CD4-positive, alpha-beta T cell treated with Interleukin-15 for 4 hours (primary cell): ENCODE measurements at regions not wholly inside any gene's neighbourhood (a gene's known extent, or its start where the extent isn't known, plus 50 kb on each side); places are given as distances from the start of the nearest gene placed in this dataset.

Experiments
- DNase-seq: peaks from one replicate; pipeline ENCODE4 v3.0.0-alpha.2; 2020; ENCODE audit warnings: low spot score

- DNase-seq, result no peak
Measured at GRCh38 chr6:43982084-43982625, 145.1 kb downstream of the MRPL14 start.

DNA sequence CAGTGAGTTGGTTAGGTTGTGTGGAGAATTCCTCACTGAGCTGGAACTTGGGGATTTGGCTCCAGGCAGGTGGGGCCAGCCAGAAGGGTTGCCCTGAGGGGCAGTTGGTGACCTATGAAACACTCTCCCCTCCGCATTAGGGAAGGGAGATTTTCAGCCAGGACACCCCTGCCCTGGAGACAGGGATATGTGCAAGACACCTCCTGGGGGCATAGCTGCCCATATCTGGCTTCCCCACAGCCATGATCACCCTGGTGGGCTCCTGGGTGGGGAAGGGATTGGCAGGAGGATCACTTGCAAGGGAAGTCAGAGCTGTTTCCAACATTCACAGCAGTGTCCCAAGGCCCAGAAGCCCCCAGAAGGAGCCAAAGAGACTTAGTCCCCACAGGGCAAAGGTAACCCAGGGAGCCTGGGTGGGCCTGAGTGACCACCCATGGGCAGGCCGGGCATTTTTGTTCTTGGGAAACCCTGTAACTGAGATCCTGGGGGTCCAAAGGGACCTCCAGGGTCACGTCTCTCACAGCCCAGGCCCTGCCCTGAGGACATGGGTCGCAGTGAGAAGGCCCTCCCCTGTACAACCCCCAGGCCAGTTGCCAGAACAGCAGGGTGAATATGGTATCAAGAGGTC, 145.8 kb downstream of the MRPL14 start:
- DNase-seq, result no peak

DNA sequence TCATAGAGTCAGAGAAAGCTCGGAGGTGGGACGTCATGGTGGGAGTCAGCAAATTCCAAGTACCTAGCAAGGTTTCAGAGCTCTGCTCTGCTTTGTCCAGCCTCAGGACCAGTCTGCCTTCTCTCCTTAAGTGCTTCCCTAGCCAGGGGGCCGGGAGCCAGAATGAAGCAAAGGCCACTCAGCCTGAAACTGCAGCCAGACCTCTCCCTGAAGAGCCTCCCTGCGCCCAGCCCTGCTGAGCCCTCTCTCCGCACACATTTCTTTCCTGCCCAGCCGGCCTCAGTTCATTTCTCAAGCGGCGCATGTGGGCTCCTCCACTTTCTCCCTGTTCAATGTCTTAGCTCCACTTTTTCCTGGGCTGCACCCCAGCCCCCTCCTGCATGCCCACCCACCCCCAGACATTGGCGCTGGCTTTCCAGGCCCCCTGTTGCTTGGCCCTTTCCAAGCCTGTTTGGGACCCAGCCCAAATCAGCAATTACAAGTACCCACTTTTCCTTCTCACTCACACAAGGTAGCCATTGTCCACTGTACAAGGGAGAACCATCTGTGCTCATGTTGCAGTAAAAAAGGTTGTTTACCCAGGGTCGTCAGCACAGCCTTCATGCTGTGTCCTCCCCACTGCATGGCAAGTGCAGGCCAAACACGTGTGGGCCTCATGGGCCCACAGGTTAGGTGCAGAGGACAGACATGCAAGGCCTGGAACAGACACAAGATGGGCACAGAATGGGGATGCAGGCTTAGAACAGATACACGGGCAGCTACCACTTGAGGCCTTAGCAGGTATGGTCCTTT, 147.1 kb downstream of the MRPL14 start:
- DNase-seq, result no peak

- no peak for DNase-seq
Measured at GRCh38 chr6:43979525-43979924, 147.7 kb downstream of the MRPL14 start.

- no peak for DNase-seq
Measured at GRCh38 chr6:43978473-43979346, 148.5 kb downstream of the MRPL14 start.

- no peak for DNase-seq
Measured at GRCh38 chr6:43977404-43978111, 149.7 kb downstream of the MRPL14 start.

GRCh38 chr6:43976706-43977403, 150.4 kb downstream of the MRPL14 start:
- DNase-seq, result no peak

DNA sequence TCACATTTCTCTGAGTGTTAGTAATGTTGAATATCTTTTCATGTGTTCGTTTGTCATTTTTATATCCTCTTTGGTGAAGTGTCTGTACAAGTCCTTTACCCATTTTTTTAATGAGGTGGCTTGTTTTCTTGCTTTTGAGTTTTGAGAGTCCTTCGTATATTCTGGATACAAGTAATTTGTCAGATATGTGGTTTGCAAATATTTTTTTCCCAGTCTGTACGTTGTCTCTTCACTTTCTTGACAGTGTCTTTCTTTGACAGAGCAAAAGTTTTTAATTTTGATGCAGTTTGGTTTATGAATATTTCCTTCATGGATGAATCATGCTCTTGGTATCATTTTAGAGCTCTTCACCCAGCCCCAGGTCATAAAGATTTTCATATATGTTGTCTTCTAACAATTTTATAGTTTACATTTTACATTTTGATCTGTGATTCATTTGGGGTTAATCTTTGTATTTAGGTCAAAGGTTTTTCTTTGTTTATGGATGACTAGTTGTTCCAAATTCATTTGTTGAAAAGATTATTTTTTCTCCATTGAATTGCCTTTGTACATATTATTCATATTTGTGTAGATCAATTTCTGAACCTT, 152.5 kb downstream of the MRPL14 start:
- no peak for DNase-seq

DNA sequence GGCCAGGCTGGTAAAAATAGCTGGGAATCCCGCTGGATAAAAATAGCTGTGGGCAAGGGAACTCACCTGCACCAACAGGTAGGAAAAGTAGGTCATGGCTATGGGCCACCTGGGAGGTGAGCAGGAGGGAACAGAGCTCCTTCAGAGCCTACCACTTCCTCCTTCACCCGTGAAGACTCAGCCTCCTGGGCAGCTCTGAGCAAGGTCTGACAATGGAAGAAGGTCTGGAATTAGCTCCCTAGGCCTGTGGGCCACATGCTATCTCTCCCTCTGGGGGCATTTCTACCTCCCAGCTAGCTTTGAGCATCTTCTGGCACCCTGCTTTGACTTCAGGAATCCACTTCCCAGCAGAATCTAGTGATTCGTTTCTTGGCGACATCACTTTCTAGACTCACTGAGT, 153.9 kb downstream of the MRPL14 start:
- no peak for DNase-seq

GRCh38 chr6:43972913-43973300, 154.3 kb downstream of the MRPL14 start:
- DNase-seq, result no peak

GRCh38 chr6:43972179-43972912, 154.9 kb downstream of the MRPL14 start:
- no peak for DNase-seq

DNA sequence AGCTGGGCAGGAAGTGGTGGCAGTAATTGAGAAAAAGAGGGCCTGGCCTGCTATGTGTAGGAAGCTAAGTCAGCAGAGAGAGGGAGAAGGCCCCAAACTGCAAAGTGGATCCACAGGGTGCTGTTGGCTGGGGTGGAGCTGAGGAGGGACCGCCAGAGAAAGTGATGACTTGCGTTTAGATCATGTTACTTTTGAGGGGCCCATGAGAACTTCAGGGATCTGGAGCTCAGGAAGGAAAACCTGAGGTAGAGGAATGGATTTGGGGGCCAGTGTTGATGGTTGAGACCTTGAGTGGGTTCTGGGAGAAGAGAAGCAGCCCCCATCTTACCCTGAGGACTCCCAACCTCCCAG, 155.5 kb downstream of the MRPL14 start:
- no peak for DNase-seq

DNA sequence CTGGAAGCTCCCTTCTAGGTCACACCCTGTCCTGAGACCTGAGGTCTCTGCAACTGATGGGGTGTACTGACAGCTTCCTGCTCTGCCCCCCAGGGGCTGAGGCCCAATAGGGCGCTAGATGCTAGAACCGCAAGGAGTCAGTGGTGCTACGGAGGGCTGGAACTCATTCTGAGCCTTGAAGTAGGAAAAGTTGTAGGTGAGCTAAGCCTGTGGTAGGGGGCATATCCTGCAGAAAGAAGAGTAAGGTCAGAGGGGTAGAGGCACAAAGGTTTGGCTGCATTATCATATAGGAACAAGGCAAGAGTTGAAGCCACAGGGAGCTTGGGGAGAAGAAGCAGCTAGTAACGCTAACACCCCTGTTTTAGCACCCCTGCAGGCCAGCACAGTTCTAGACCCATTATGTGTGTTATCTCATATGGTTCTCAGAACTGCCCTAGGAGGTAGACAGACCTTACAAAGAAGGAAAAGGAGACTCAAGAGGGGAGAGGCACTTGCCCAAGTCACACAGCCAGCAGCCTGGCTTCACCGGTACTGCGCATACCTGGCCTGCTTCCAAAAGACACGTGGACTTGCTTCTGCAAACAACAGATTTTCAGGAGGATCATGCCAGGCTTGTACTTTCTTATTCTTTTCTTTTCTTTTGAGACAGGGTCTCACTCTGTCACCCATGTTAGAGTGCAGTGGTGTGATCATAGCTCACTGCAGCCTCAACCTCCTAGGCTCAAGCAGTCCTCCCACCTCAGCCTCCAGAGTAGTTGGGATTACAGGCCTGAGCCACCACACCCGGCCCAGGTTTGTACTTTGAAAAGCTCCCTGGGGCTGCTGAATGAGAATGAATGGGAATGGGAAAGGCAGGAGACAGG, 156.1 kb downstream of the MRPL14 start:
- no peak for DNase-seq

GRCh38 chr6:43970068-43970912, 157.0 kb downstream of the MRPL14 start:
- no peak for DNase-seq

- DNase-seq, result no peak
Measured at GRCh38 chr6:43969158-43969981, 157.9 kb downstream of the MRPL14 start.

DNA sequence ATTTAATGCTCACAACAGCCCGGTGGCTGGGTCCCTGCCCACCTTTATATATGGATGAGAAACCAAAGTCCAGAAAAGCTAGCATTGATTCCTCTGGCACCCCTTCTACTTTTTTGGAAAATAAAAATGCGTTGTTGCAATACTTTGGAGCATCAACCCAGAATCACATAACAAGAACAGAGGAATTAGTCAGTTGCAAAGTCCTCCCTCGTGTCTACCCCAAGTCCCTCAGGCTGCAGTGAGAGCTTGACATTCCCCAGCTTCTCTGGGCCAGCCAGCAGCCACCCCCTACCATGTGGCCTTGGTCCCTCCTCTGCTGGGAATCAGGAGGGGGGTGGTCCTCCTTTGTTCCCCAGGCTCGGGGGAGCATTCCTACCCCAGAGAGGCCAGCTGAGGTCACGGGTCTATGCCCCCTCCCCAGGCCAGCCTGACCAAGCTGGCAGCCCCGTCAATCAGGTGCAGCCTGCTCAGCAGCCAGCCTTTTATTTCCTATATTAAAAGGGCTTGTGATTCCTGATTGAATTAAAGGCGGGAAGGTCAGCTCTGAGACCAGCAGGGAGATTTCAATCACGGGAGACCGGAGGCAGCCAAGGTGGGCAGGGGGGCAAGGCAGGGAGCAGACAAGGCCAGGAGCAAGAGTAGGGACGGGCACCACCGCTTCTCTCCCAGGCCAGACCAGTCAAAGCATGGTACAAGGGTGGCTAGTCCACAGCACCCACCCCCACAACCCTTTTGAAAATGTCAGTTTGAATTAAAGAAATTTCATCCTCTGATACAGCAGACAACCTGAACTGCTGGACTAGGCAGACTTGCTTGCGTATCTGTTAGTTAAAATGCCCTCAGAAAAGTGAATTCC, 158.9 kb downstream of the MRPL14 start:
- no peak for DNase-seq

DNA sequence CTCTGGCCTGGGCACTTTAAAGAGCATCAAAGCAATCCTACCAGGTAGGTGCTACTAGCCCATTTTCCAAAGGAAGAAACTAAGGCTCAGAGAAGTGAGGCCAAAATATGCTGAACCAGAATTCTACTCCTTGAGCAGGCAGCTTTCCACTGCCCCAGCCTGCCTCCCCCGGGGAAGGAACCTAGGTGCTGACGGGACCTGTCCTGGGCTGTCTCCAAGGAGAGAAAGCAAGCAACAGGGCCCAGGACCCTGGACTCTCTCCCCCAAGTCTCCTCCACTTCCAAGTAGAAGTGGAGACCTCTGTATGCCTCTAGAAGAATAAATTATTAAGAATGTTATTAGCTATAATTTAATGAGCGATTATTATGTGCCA, 159.5 kb downstream of the MRPL14 start:
- no peak for DNase-seq
